Stimulated activated CD4-positive, alpha-beta T cell treated with anti-CD3 and anti-CD28 coated beads, Interleukin-15, amount 100 ng/mL, for 48 hours (primary cell): ENCODE measurements at regions not wholly inside any gene's neighbourhood (a gene's known extent, or its start where the extent isn't known, plus 50 kb on each side); places are given as distances from the start of the nearest gene placed in this dataset.

Experiments
- DNase-seq, 2 donors: peaks; one replicate each; pipeline ENCODE4 v3.0.0-alpha.2; 2020; ENCODE audit warnings: low read depth in 2 of 2

GRCh38 chr16:79980650-79981521 lies 380.3 kb upstream of the MAF start:
- no peak for DNase-seq

- DNase-seq, result no peak
Measured at GRCh38 chr16:79977940-79978836, 377.7 kb upstream of the MAF start.

GRCh38 chr16:79973320-79973719 lies 372.8 kb upstream of the MAF start:
- DNase-seq, result no peak

GRCh38 chr16:79972053-79972704 lies 371.6 kb upstream of the MAF start:
- no peak for DNase-seq

GRCh38 chr16:79971237-79971572 lies 370.7 kb upstream of the MAF start:
- DNase-seq, result no peak

- no peak for DNase-seq
Measured at GRCh38 chr16:79970551-79971236, 370.2 kb upstream of the MAF start.

GRCh38 chr16:79970087-79970486 lies 369.6 kb upstream of the MAF start:
- no peak for DNase-seq

GRCh38 chr16:79969458-79969857 lies 368.9 kb upstream of the MAF start:
- DNase-seq, result no peak

- DNase-seq, result no peak
Measured at GRCh38 chr16:79966226-79966625, 365.7 kb upstream of the MAF start.

- DNase-seq, result no peak
Measured at GRCh38 chr16:79965718-79966117, 365.2 kb upstream of the MAF start.

GRCh38 chr16:79964104-79964503 lies 363.6 kb upstream of the MAF start:
- no peak for DNase-seq

- DNase-seq, result no peak
Measured at GRCh38 chr16:79962962-79963361, 362.4 kb upstream of the MAF start.

GRCh38 chr16:79959226-79959625 lies 358.7 kb upstream of the MAF start:
- DNase-seq, result no peak

- no peak for DNase-seq
Measured at GRCh38 chr16:79954921-79955705, 354.6 kb upstream of the MAF start.

GRCh38 chr16:79950932-79951719 lies 350.6 kb upstream of the MAF start:
- no peak for DNase-seq

GRCh38 chr16:79949417-79949816 lies 348.9 kb upstream of the MAF start:
- no peak for DNase-seq

- DNase-seq, result no peak
Measured at GRCh38 chr16:79947771-79948170, 347.2 kb upstream of the MAF start.

- DNase-seq, result no peak
Measured at GRCh38 chr16:79946252-79946651, 345.7 kb upstream of the MAF start.

GRCh38 chr16:79943736-79944135 lies 343.2 kb upstream of the MAF start:
- DNase-seq, result no peak

GRCh38 chr16:79938575-79938974 lies 338.0 kb upstream of the MAF start:
- DNase-seq, result no peak
